Retinal pigment epithelial cell (primary cell): ENCODE measurements at regions not wholly inside any gene's neighbourhood (a gene's known extent, or its start where the extent isn't known, plus 50 kb on each side); places are given as distances from the start of the nearest gene placed in this dataset.

Source experiments
- DNase-seq: peaks from one replicate; pipeline ENCODE4 v3.0.0-alpha.2; 2010; ENCODE audit warnings: low read depth
- H3K4me3 ChIP-seq: 2 replicates; pipeline ENCODE4 v1.5.1; 2011; ENCODE audit warnings: mild to moderate bottlenecking, low read length, control low read depth, moderate library complexity
- CTCF ChIP-seq: conservative IDR thresholded peaks from 2 replicates; pipeline ENCODE4 v1.5.1; 2011; ENCODE audit warnings: low read depth, low read length, control low read depth, inconsistent platforms

GRCh38 chr15:46126581-46126980 is 491.8 kb downstream of the SQOR start:
- no peak for TF ChIP-seq CTCF
- no peak overlapping the region for H3K4me3 ChIP-seq
- DNase-seq, result no peak

GRCh38 chr15:46127361-46127874 is 492.6 kb downstream of the SQOR start:
- DNase-seq, result no peak
- H3K4me3 ChIP-seq, result no peak overlapping the region
- no peak for TF ChIP-seq CTCF

GRCh38 chr15:46129145-46129544 is 494.3 kb downstream of the SQOR start:
- no peak for TF ChIP-seq CTCF

GRCh38 chr15:46131876-46132275 is 497.0 kb downstream of the SQOR start:
- no peak overlapping the region for H3K4me3 ChIP-seq
- no peak for TF ChIP-seq CTCF
- no peak for DNase-seq

More at GRCh38 chr15:46129145-46129544, 494.3 kb downstream of the SQOR start:
- DNase-seq, result no peak
- H3K4me3 ChIP-seq, result no peak overlapping the region

- no peak for TF ChIP-seq CTCF
- H3K4me3 ChIP-seq, result no peak overlapping the region
- DNase-seq, result no peak
Measured at GRCh38 chr15:46137443-46137842, 502.6 kb downstream of the SQOR start.

GRCh38 chr15:46146002-46146401 is 511.2 kb downstream of the SQOR start:
- no peak for TF ChIP-seq CTCF
- DNase-seq, result no peak

GRCh38 chr15:46146915-46147314 is 512.1 kb downstream of the SQOR start:
- no peak for TF ChIP-seq CTCF
- H3K4me3 ChIP-seq, result no peak overlapping the region
- no peak for DNase-seq

More at GRCh38 chr15:46146002-46146401, 511.2 kb downstream of the SQOR start:
- no peak overlapping the region for H3K4me3 ChIP-seq
